CD4-positive, alpha-beta T cell (primary cell): ENCODE measurements at regions not wholly inside any gene's neighbourhood (a gene's known extent, or its start where the extent isn't known, plus 50 kb on each side); places are given as distances from the start of the nearest gene placed in this dataset.

Experiments
- ATAC-seq: fragments of 200-7000 bp; cut with Tn5 transposase; one replicate; pipeline ENCODE4 v1.10.0; 2022; ENCODE audit warnings: mild to moderate bottlenecking; ENCODE audit not compliant: poor library complexity
- CTCF ChIA-PET: fragments of 350-600 bp; sonication (Branson Sonifier 250); formaldehyde crosslinking; loops from one replicate; lab custom pipeline; 2021; ENCODE audit warnings: antibody characterized with exemption, inconsistent platforms; lab: Charles Lee
- POLR2A ChIA-PET: fragments of 350-600 bp; sonication (Branson Sonifier 250); formaldehyde crosslinking; loops from one replicate; lab custom pipeline; 2021; ENCODE audit warnings: antibody characterized with exemption, inconsistent platforms; lab: Charles Lee
- DNase-seq, 14 experiments: peaks; one replicate each; pipeline ENCODE4 v3.0.0-alpha.2; 2013 to 2020; ENCODE audit warnings: mixed read lengths in 2 of 14
- H3K27ac ChIP-seq, 2 donors: one replicate each; pipeline versions ENCODE4 v1.5.1 to v1.7.0; 2013; ENCODE audit warnings: low read length in 2 of 2, low read depth in 1 of 2, mild to moderate bottlenecking in 1 of 2
- H3K27me3 ChIP-seq, 2 experiments: 1 replicate in 1 of 2; 2 replicates in 1 of 2; pipeline versions ENCODE4 v1.6.1 to v1.7.0; 2013; ENCODE audit warnings: low read length in 2 of 2, control low read depth in 1 of 2, mild to moderate bottlenecking in 1 of 2, moderate library complexity in 1 of 2; ENCODE audit not compliant: insufficient read depth in 2 of 2, control insufficient read depth in 1 of 2
- H3K36me3 ChIP-seq: one replicate; pipeline ENCODE4 v1.6.1; 2013; ENCODE audit warnings: low read length, control low read depth; ENCODE audit not compliant: insufficient read depth
- H3K4me1 ChIP-seq: one replicate; pipeline ENCODE4 v1.6.1; 2013; ENCODE audit warnings: low read length, control low read depth; ENCODE audit not compliant: insufficient read depth
- H3K4me3 ChIP-seq: one replicate; pipeline ENCODE4 v1.5.1; 2013; ENCODE audit warnings: mild to moderate bottlenecking, low read length, moderate library complexity
- H3K9me3 ChIP-seq, 2 experiments: 1 replicate in 1 of 2; 2 replicates in 1 of 2; pipeline versions ENCODE4 v1.6.1 to v1.7.0; 2013; ENCODE audit warnings: low read length in 2 of 2, mild to moderate bottlenecking in 2 of 2, control low read depth in 1 of 2, moderate library complexity in 1 of 2; ENCODE audit not compliant: control insufficient read depth in 1 of 2, insufficient read depth in 1 of 2
- H3K27ac Mint-ChIP-seq: one replicate; pipeline ENCODE4 v1.8.0; 2020; ENCODE audit warnings: mixed read lengths
- H3K27me3 Mint-ChIP-seq: one replicate; pipeline ENCODE4 v1.8.0; 2021; ENCODE audit warnings: mixed read lengths
- H3K36me3 Mint-ChIP-seq: one replicate; pipeline ENCODE4 v1.8.0; 2021; ENCODE audit warnings: low read depth, mixed read lengths
- H3K4me1 Mint-ChIP-seq: one replicate; pipeline ENCODE4 v1.8.0; 2021; ENCODE audit warnings: low read depth, mixed read lengths
- H3K4me3 Mint-ChIP-seq: one replicate; pipeline ENCODE4 v1.8.0; 2020; ENCODE audit warnings: mild to moderate bottlenecking, mixed read lengths
- H3K9me3 Mint-ChIP-seq: one replicate; pipeline ENCODE4 v1.8.0; 2020; ENCODE audit warnings: mixed read lengths
- CTCF ChIP-seq: fragments of 200-600 bp; IDR thresholded peaks from one replicate; pipeline ENCODE4 v1.8.0; 2022; ENCODE audit warnings: antibody characterized with exemption, mild to moderate bottlenecking
- intact Hi-C, 2 experiments: fragments of 100-400 bp; cut with DNase I in 1 of 2; cut with micrococcal nuclease in 1 of 2; formaldehyde crosslinking; loops; one replicate each; pipeline versions ENCODE4 v1.15.1 to v1.9.0; 2023 to 2025; cut with DNase I, micrococcal nuclease

- Histone ChIP-seq H3K27ac (no peak overlapping the region), H3K9me3 (peaks cover 0 to 3% of the 10 kb centered on the region in 2 experiments), H3K4me1 (no peaks in the 10 kb centered on the region), H3K4me3 (no peak overlapping the region), H3K36me3 (no peaks in the 10 kb centered on the region), H3K27me3 (no peaks in the 10 kb centered on the region)
- intact Hi-C loops, result no loop called here
- H3K9me3 Mint-ChIP-seq, result no peaks in the 10 kb centered on the region
- H3K36me3 Mint-ChIP-seq, result no peaks in the 10 kb centered on the region
- no peaks in the 10 kb centered on the region for H3K27me3 Mint-ChIP-seq
- POLR2A ChIA-PET, result no interaction called here
- H3K27ac Mint-ChIP-seq, result no peak overlapping the region
- no peak overlapping the region for H3K4me3 Mint-ChIP-seq
- no peak for DNase-seq
- no peak for TF ChIP-seq CTCF
- ATAC-seq, result no peak
- CTCF ChIA-PET, result no interaction called here
- H3K4me1 Mint-ChIP-seq, result no peaks in the 10 kb centered on the region
These were observed 59.8 kb downstream of the MARCHF4 start for GRCh38 chr2:216312441-216312840.

GRCh38 chr2:216308576-216308975 lies 63.7 kb downstream of the MARCHF4 start:
- H3K9me3 Mint-ChIP-seq, result no peaks in the 10 kb centered on the region
- intact Hi-C loops, result no loop called here
- no peak for TF ChIP-seq CTCF

GRCh38 chr2:216307496-216307895 lies 64.8 kb downstream of the MARCHF4 start:
- no peak overlapping the region for H3K27ac Mint-ChIP-seq
- ChIA-PET POLR2A (no interaction called here), CTCF (no interaction called here)
- DNase-seq (no peak), ATAC-seq (no peak)
- no peak for TF ChIP-seq CTCF
- no peaks in the 10 kb centered on the region for H3K36me3 Mint-ChIP-seq
- no peaks in the 10 kb centered on the region for H3K9me3 Mint-ChIP-seq
- Histone ChIP-seq H3K4me1 (no peaks in the 10 kb centered on the region), H3K9me3 (no peaks in the 10 kb centered on the region), H3K36me3 (no peaks in the 10 kb centered on the region), H3K27me3 (no peaks in the 10 kb centered on the region), H3K4me3 (no peak overlapping the region), H3K27ac (no peak overlapping the region)
- intact Hi-C loops, result no loop called here
- H3K27me3 Mint-ChIP-seq, result no peaks in the 10 kb centered on the region
- no peaks in the 10 kb centered on the region for H3K4me1 Mint-ChIP-seq
- H3K4me3 Mint-ChIP-seq, result no peak overlapping the region

More at GRCh38 chr2:216308576-216308975, 63.7 kb downstream of the MARCHF4 start:
- Histone ChIP-seq H3K27ac (no peak overlapping the region), H3K9me3 (no peaks in the 10 kb centered on the region), H3K27me3 (no peaks in the 10 kb centered on the region), H3K4me3 (no peak overlapping the region), H3K4me1 (no peaks in the 10 kb centered on the region), H3K36me3 (no peaks in the 10 kb centered on the region)
- ATAC-seq, result no peak
- no peak overlapping the region for H3K4me3 Mint-ChIP-seq
- H3K27ac Mint-ChIP-seq, result no peak overlapping the region
- DNase-seq, result no peak
- H3K27me3 Mint-ChIP-seq, result no peaks in the 10 kb centered on the region
- H3K4me1 Mint-ChIP-seq, result no peaks in the 10 kb centered on the region
- CTCF ChIA-PET, result no interaction called here
- POLR2A ChIA-PET, result no interaction called here
- no peaks in the 10 kb centered on the region for H3K36me3 Mint-ChIP-seq
